Stimulated activated CD8-positive, alpha-beta memory T cell treated with anti-CD3 and anti-CD28 coated beads, Interleukin-15, amount 100 ng/mL, for 48 hours (primary cell): ENCODE measurements at regions not wholly inside any gene's neighbourhood (a gene's known extent, or its start where the extent isn't known, plus 50 kb on each side); places are given as distances from the start of the nearest gene placed in this dataset.

Experiments
- DNase-seq, 2 donors: peaks; one replicate each; pipeline ENCODE4 v3.0.0-alpha.2; 2020; ENCODE audit warnings: low read depth in 2 of 2

DNA sequence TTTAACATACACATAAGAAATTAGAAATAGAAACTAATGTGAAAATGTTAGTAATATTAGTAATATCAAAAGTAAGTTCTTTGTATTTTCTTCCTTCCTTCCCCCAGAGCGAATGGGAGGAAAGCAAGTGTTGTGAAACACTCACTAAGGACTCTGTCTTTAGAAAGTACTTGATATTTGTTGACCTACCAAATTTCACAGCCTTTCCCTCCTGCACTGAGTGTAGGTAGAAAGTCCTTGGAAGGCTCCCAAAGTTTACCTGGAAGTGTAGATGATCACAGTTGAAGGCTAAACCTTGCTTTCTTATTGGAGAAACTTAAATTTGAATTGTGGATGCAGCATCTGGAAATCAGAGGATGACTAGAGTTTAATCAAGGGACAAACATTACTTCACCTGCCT, 1459.5 kb upstream of the SPRY2 start:
- no peak for DNase-seq

- DNase-seq: no peak
These were observed 1454.8 kb upstream of the SPRY2 start for GRCh38 chr13:81795710-81796109.

GRCh38 chr13:81791641-81792040, 1450.7 kb upstream of the SPRY2 start:
- no peak for DNase-seq

- DNase-seq: no peak
These were observed 1440.5 kb upstream of the SPRY2 start for GRCh38 chr13:81781471-81781870.

DNA sequence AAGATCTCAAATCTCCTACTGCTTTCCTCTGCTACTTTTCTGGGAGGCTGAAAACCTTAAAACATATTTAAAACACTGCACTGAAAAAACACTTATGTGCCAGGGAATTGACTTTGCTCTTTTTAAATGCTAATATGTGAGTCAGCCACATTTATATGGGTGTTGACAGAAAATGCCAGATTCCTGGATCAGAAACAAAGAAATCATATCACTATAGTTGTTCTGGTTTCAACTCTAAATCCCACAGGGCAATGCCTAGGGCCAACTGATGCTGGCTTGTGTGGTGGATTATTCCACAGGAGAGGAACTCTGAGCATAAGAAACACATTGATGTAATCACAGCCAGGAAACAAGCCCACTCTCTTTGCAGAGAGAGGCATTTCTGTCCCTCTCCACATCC, 1439.0 kb upstream of the SPRY2 start:
- no peak for DNase-seq

GRCh38 chr13:81778350-81778749, 1437.4 kb upstream of the SPRY2 start:
- DNase-seq: no peak

GRCh38 chr13:81773263-81773662, 1432.3 kb upstream of the SPRY2 start:
- DNase-seq: no peak

DNA sequence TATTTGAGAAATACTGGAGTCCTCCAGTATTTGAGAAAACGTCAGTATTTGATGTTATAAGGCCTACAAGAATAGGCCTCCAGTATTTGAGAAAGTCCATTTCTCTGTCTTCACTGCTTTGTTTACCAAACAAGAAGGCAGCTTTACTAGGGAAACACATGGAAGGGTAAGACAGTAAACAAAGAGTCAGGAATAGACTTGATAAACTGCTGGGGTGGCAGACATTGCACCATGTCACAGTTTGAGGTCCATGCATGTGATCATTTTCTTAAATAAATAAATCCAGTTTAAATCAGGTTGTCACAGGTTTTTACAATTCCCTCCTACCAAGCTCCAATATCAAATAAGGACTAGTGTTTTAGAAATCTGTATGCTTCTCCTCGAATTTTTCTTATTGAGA, 1431.0 kb upstream of the SPRY2 start:
- no peak for DNase-seq

DNA sequence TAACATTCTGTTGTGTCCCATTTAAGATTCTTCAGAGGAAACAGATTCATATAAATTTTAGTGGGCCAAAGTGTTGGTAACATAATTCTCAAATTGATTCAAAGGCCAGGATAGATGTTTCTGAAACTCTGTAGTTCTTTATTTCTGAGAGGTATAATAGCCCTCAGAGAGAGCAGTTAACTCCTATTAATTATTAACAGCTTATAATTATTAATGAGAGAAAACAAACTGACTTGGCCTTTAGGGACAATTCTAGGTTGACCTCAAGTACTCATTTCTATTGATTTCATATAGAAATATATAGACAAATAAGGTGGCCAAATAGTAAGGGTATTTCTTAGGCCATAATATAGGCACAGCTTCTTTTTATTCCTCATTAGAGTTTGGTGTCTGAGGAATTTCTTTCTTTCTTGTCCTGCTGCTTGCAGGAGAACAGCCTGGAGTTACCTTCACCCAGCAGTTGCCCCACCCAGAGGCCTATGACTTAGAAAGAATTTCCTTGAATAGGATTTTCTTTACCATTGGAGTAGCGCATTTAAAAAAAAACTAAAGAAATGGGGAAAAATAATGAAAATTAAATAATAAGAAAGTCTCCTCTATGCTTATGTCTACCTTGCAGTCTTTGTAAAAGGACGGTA, 1430.1 kb upstream of the SPRY2 start:
- no peak for DNase-seq

DNA sequence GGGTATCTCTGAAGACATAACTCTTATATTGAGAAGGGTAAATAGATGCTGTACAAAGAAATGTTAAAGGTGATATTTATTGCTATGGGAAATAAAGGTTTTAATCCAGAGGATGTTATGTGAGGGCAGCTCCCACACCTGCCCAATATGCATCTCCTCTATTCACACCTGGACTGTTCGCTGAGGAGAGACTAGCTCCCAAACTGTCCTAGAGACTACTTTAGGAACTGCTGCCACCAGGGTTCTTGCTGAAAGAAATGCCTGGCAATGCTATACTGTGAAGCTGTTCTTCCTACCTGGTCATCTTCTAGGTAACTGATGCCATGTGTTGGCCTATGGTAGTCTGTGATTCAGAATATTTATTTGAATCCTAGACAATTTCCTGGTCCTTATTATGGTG, 1421.5 kb upstream of the SPRY2 start:
- DNase-seq: no peak

- DNase-seq: no peak
These were observed 1419.4 kb upstream of the SPRY2 start for GRCh38 chr13:81760316-81760715.

- DNase-seq: no peak
These were observed 1416.5 kb upstream of the SPRY2 start for GRCh38 chr13:81757348-81757970.

GRCh38 chr13:81745391-81745790, 1404.5 kb upstream of the SPRY2 start:
- DNase-seq: no peak

DNA sequence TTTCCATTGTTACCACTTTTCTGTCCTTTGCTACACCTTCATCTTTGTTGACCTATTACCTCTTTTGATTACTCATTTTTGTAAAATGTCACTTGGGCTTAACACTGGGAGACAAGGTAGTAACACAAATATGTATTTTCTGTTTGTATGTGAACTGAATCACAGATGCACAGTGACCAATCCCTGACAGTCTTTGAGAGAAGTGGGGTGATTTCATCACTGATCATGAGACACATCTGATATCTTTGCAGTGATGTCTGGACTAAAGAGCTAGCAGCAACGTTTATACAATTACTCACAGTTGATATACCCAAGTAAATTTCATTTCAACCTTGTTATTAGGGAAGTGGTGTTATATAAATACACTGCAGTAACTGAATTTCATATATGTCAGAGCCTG, 1397.4 kb upstream of the SPRY2 start:
- no peak for DNase-seq

DNA sequence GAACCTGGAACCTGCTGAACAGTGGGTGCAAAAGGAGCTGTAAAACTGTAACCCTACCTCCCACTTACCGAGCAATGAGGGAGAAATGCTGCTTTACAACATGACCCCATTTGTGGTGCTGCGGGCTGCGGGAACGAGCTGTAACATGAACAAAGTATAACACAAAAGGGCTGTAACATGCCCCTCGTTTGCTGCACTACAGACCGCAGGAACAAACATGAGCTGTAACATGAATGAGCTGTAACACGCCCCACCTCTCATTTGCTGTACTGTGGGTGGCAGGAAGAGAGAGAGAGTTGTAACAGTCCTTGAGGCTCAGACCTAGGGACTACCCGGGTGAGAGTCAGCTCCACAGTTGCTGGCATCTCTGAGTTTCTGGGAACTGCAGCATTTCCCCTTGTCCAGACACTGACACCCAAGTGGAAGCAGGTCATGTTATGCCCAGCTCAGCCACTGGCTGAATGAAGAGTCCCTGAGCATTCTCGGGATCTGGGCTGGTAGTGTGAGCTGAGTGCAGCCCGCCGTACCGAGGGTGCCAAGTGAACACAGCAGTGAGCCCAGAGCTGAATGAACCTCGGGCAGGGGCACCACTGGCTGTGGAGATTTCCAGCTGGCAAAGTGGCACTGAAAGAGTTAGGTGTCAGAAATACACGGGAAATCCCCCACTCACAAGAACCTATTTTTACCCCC, 1385.3 kb upstream of the SPRY2 start:
- DNase-seq: no peak

DNA sequence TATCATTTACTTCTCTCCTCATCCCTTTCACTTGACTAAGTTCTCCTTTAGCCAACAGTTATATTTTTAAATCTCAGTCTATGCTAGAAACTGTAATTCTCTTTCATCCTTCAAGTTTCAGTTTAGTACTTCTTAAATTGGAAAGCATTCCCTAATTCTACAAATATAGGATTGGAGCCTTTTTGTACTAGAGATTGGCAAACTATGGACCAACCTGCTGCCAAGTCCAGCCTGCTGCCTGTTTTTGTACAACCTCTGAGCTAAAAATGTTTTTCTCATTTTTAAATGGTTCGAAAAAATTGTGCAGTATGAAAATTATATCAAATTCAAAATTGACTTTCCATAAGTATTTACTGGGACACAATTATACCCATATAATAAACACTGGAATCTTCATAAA, 1381.5 kb upstream of the SPRY2 start:
- no peak for DNase-seq

DNA sequence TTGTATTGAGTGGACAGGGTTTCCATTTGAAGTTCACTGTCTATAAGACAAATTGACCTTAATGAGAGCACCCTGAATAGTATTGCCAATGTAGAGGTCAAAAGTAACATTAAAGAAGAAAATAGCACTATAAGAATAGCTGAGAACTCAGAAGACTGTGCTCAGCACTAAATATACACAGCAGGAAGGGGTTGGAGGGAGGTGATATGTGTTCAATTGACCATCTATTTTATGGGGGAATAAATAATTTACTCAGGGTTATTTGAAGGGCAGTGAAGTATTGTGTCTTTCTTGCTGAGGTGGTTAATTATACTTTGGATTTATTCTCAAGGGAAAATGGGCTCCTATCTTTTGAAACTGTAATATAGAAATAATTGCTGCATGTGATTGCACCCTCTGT, 1380.5 kb upstream of the SPRY2 start:
- no peak for DNase-seq

DNA sequence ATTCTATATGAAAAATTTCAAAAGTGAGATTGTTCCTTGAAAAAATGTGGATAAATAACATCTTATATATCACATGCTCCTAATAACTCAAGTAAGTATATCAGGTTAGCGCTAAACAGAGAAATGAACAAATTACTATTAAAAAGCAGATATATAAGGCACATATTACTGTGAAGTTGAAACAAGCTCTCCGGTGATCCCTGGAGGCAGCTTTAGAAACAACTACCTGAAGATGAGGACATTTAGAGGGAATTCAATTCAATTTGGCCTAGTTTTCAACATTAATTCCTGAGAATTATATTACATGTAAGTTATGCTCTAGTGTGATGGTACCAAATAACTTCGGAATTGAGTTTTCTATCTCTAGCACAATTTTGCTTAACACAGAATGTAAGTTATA, 1373.6 kb upstream of the SPRY2 start:
- no peak for DNase-seq

DNA sequence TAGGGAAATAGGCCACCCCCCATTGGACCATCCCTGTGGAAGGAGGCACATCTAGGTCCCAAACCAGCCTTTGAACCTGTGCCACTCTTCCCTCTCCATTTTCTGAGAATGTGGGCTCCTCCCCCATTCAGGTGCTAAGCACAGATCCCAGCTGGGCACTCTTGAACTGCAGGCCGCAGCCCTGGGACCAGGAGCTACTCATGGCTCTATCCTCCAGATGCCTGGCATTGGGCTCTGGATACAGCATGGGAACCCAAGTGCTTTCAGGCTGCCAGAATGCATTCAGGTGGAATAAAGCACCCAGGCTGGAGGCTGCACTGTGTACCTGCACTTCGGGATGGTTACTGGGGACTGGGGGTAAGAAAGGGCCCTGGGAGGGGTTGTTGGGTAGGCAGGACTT, 1372.3 kb upstream of the SPRY2 start:
- DNase-seq: no peak

- DNase-seq: no peak
These were observed 1356.9 kb upstream of the SPRY2 start for GRCh38 chr13:81697826-81698225.

GRCh38 chr13:81686877-81687276, 1346.0 kb upstream of the SPRY2 start:
- DNase-seq: no peak

- no peak for DNase-seq
These were observed 1342.6 kb upstream of the SPRY2 start for GRCh38 chr13:81683521-81683920.

GRCh38 chr13:81682081-81682630, 1341.2 kb upstream of the SPRY2 start:
- DNase-seq: no peak
